ENCODE measurements at regions not wholly inside any gene's neighbourhood (a gene's known extent, or its start where the extent isn't known, plus 50 kb on each side); places are given as distances from the start of the nearest gene placed in this dataset.
A peak's percentile ranks its signal among the peaks of the same experiment; 100 is the strongest.

DNA sequence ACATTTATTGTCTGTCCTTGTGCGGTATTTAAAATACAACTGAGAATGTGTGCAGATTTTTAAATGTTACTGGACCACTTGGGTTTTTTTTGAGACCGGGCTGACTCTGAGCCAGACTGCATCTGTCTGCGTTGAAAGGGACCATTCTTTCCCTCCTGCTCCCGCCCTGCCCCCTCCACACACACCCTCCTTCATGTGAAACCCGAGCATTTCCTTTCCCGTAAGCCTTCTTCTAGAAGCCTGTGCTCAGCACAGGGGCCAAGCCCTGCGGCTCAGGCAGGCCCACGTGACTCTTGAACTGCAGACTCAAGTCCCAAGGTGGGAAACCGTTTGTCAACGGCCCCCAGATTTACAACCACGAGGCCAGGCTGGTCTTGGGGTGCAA lies 82.7 kb upstream of the FOXC1 start:
- WGBS (ENCODE audit: low lambda C conversion rate, missing lambda C conversion rate) = 17% methylated on average over 11 of the region's 11 CpGs
- Histone ChIP-seq H3K36me3 (replicated peaks; ENCODE audit: insufficient read depth, low read depth) (no peaks in the 10 kb centered on the region), H3K4me3 (no peak overlapping the region), H4K20me1 (ENCODE audit: insufficient read depth, poor library complexity, severe bottlenecking) (no peaks in the 10 kb centered on the region), H3K9me2 (replicated peaks; ENCODE audit: insufficient read depth) (no peaks in the 10 kb centered on the region), H3K27ac (peak overlapping the region; percentile 71), H3K9me3 (ENCODE audit: low read depth) (no peaks in the 10 kb centered on the region), H3K4me2 (peak overlapping the region; percentile 50), H3K4me1 (ENCODE audit: insufficient read depth) (peaks cover 15% of the 10 kb centered on the region), H3K27me3 (peaks cover 19% of the 10 kb centered on the region), H3K79me2 (no peaks in the 10 kb centered on the region), H2AFZ (no peak overlapping the region)
- DNase-seq (ENCODE audit: low spot score) = peak; percentile 65
- no peak for TF ChIP-seq EZH2phosphoT487 (IDR thresholded peaks at IDR 0.05; ENCODE audit: low read depth, severe bottlenecking, unreplicated experiment)

DNA sequence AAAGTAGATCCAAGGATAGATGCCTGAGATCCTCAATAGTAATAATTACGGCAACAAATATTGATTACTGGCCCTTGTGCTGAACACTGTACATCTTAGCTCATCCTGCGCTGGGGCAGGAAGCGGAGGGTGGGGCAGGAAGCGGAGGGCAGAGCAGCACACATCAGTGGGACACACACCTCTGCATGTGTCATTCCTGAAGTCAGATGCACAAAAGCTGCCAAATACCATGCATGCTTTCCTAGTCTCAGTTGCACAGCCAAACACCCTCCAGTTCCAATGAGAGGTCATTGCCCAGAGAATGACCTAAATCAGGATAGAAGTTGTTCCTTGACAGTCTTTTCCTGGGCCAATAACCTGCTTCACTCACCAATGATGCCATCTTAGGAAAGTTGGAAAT lies 74.4 kb upstream of the FOXC1 start:
- Histone ChIP-seq H3K4me3 (no peak overlapping the region), H3K79me2 (no peaks in the 10 kb centered on the region), H3K9me2 (replicated peaks; ENCODE audit: insufficient read depth) (no peaks in the 10 kb centered on the region), H3K27me3 (no peaks in the 10 kb centered on the region), H3K27ac (no peak overlapping the region), H4K20me1 (ENCODE audit: insufficient read depth, poor library complexity, severe bottlenecking) (no peaks in the 10 kb centered on the region), H3K4me1 (ENCODE audit: insufficient read depth) (peaks cover 5% of the 10 kb centered on the region), H3K36me3 (replicated peaks; ENCODE audit: insufficient read depth, low read depth) (no peaks in the 10 kb centered on the region), H3K9me3 (ENCODE audit: low read depth) (no peaks in the 10 kb centered on the region), H2AFZ (no peak overlapping the region), H3K4me2 (no peak overlapping the region)
- 94% methylated on average over 4 of the region's 4 CpGs for WGBS (ENCODE audit: low lambda C conversion rate, missing lambda C conversion rate)
- DNase-seq (ENCODE audit: low spot score) = no peak
- TF ChIP-seq EZH2 (IDR thresholded peaks at IDR 0.05; ENCODE audit: borderline replicate concordance) (no peak), EZH2phosphoT487 (IDR thresholded peaks at IDR 0.05; ENCODE audit: low read depth, severe bottlenecking, unreplicated experiment) (no peak)
- TF ChIP-seq, protein P1, sequence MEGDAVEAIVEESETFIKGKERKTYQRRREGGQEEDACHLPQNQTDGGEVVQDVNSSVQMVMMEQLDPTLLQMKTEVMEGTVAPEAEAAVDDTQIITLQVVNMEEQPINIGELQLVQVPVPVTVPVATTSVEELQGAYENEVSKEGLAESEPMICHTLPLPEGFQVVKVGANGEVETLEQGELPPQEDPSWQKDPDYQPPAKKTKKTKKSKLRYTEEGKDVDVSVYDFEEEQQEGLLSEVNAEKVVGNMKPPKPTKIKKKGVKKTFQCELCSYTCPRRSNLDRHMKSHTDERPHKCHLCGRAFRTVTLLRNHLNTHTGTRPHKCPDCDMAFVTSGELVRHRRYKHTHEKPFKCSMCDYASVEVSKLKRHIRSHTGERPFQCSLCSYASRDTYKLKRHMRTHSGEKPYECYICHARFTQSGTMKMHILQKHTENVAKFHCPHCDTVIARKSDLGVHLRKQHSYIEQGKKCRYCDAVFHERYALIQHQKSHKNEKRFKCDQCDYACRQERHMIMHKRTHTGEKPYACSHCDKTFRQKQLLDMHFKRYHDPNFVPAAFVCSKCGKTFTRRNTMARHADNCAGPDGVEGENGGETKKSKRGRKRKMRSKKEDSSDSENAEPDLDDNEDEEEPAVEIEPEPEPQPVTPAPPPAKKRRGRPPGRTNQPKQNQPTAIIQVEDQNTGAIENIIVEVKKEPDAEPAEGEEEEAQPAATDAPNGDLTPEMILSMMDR (IDR thresholded peaks at IDR 0.05; ENCODE audit: poor library complexity) = no peak

GRCh38 chr6:1536526-1537429 lies 72.9 kb upstream of the FOXC1 start:
- Histone ChIP-seq H3K4me2 (no peak overlapping the region), H3K36me3 (replicated peaks; ENCODE audit: insufficient read depth, low read depth) (no peaks in the 10 kb centered on the region), H3K9me2 (replicated peaks; ENCODE audit: insufficient read depth) (no peaks in the 10 kb centered on the region), H4K20me1 (ENCODE audit: insufficient read depth, poor library complexity, severe bottlenecking) (no peaks in the 10 kb centered on the region), H3K9me3 (ENCODE audit: low read depth) (no peaks in the 10 kb centered on the region), H3K79me2 (no peaks in the 10 kb centered on the region), H3K27ac (no peak overlapping the region), H3K4me1 (ENCODE audit: insufficient read depth) (peaks cover 5% of the 10 kb centered on the region), H3K27me3 (no peaks in the 10 kb centered on the region), H2AFZ (no peak overlapping the region), H3K4me3 (no peak overlapping the region)
- WGBS (ENCODE audit: low lambda C conversion rate, missing lambda C conversion rate) = 77% methylated on average over 21 of the region's 21 CpGs
- no peak for TF ChIP-seq EZH2 (IDR thresholded peaks at IDR 0.05; ENCODE audit: borderline replicate concordance)
- TF ChIP-seq, protein P1 (IDR thresholded peaks at IDR 0.05; ENCODE audit: poor library complexity) = no peak
- TF ChIP-seq EZH2phosphoT487 (IDR thresholded peaks at IDR 0.05; ENCODE audit: low read depth, severe bottlenecking, unreplicated experiment) = no peak
- DNase-seq (ENCODE audit: low spot score) = peak; percentile 42

- DNase-seq (ENCODE audit: low spot score) = no peak
- no peak overlapping the region for H3K4me3 ChIP-seq
- no peaks in the 10 kb centered on the region for H3K9me2 ChIP-seq (replicated peaks; ENCODE audit: insufficient read depth)
- H4K20me1 ChIP-seq (ENCODE audit: insufficient read depth, poor library complexity, severe bottlenecking) = no peaks in the 10 kb centered on the region
- no peaks in the 10 kb centered on the region for H3K27me3 ChIP-seq
- WGBS (ENCODE audit: low lambda C conversion rate, missing lambda C conversion rate) = 92% methylated on average over 5 of the region's 5 CpGs
- H2AFZ ChIP-seq = no peak overlapping the region
- H3K9me3 ChIP-seq (ENCODE audit: low read depth) = no peaks in the 10 kb centered on the region
- H3K4me2 ChIP-seq = no peak overlapping the region
- no peak overlapping the region for H3K27ac ChIP-seq
- H3K79me2 ChIP-seq = no peaks in the 10 kb centered on the region
- TF ChIP-seq EZH2phosphoT487 (IDR thresholded peaks at IDR 0.05; ENCODE audit: low read depth, severe bottlenecking, unreplicated experiment) (no peak), EZH2 (IDR thresholded peaks at IDR 0.05; ENCODE audit: borderline replicate concordance) (no peak)
- TF ChIP-seq, protein P1 (IDR thresholded peaks at IDR 0.05; ENCODE audit: poor library complexity) = no peak
- H3K36me3 ChIP-seq (replicated peaks; ENCODE audit: insufficient read depth, low read depth) = no peaks in the 10 kb centered on the region
- H3K4me1 ChIP-seq (ENCODE audit: insufficient read depth) = peaks cover 5% of the 10 kb centered on the region
These were observed 71.3 kb upstream of the FOXC1 start for GRCh38 chr6:1538369-1538768.
